ENCODE measurements at regions not wholly inside any gene's neighbourhood (a gene's known extent, or its start where the extent isn't known, plus 50 kb on each side); places are given as distances from the start of the nearest gene placed in this dataset.
A peak's percentile ranks its signal among the peaks of the same experiment; 100 is the strongest.

DNA sequence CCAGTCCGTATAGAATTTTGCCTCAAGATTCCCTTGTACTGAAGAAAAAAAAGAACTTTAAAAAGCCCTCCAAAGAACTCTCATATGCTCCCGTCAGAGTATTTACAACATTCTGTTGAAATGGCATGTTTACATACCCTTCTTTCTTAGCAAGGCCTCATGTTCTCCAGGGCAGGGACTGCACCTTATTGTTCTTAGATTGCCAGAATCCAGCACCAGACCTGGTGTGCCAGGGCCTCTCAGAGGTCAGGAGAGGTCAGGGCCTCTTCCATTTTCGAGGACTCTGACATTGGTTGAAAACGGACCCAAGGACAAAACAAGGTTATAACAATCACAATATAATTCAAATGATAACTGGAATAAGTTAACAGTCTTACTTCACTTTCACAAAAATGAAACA is 78.2 kb downstream of the TNP1 start:
- H3K9me3 ChIP-seq (ENCODE audit: control insufficient read depth, insufficient read depth, low read depth, low read length) = no peaks in the 10 kb centered on the region
- no peaks in the 10 kb centered on the region for H4K20me1 ChIP-seq (ENCODE audit: control insufficient read depth, extremely low read depth, insufficient read depth, low read length)
- no peaks in the 10 kb centered on the region for H3K36me3 ChIP-seq (ENCODE audit: control insufficient read depth, insufficient read depth, low read length)
- no peaks in the 10 kb centered on the region for H3K27me3 ChIP-seq (ENCODE audit: control insufficient read depth, insufficient read depth, low read length)
- no peak overlapping the region for H3K4me3 ChIP-seq (replicated peaks in 1 of 4; ENCODE audit: control extremely low read depth in 1 of 4, insufficient read depth in 1 of 4, low read depth in 3 of 4, low read length in 4 of 4)
- no peak overlapping the region for H3K4me2 ChIP-seq (ENCODE audit: extremely low read depth, insufficient read depth, low read length)
- H3K79me2 ChIP-seq (ENCODE audit: control insufficient read depth, insufficient read depth, low read length) = no peaks in the 10 kb centered on the region
- no peak overlapping the region for H3K27ac ChIP-seq (ENCODE audit: insufficient read depth, low read length)
- no peak for DNase-seq (ENCODE audit: low read depth in 2 of 2)
- no peaks in the 10 kb centered on the region for H3K4me1 ChIP-seq (ENCODE audit: control insufficient read depth, extremely low read depth, insufficient read depth, low read length)
- H3K9ac ChIP-seq (ENCODE audit: insufficient read depth, low read length) = no peak overlapping the region
- TF ChIP-seq EZH2 (IDR thresholded peaks at IDR 0.05; ENCODE audit: low read length, missing control alignments) = no peak
- TF ChIP-seq, protein P1, sequence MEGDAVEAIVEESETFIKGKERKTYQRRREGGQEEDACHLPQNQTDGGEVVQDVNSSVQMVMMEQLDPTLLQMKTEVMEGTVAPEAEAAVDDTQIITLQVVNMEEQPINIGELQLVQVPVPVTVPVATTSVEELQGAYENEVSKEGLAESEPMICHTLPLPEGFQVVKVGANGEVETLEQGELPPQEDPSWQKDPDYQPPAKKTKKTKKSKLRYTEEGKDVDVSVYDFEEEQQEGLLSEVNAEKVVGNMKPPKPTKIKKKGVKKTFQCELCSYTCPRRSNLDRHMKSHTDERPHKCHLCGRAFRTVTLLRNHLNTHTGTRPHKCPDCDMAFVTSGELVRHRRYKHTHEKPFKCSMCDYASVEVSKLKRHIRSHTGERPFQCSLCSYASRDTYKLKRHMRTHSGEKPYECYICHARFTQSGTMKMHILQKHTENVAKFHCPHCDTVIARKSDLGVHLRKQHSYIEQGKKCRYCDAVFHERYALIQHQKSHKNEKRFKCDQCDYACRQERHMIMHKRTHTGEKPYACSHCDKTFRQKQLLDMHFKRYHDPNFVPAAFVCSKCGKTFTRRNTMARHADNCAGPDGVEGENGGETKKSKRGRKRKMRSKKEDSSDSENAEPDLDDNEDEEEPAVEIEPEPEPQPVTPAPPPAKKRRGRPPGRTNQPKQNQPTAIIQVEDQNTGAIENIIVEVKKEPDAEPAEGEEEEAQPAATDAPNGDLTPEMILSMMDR (conservative IDR thresholded peaks at IDR 0.05 in 1 of 2, IDR thresholded peaks at IDR 0.05 in 1 of 2; ENCODE audit: low read depth in 1 of 2, low read length in 2 of 2) = no peak
- no peak overlapping the region for H2AFZ ChIP-seq (ENCODE audit: low read length)

DNA sequence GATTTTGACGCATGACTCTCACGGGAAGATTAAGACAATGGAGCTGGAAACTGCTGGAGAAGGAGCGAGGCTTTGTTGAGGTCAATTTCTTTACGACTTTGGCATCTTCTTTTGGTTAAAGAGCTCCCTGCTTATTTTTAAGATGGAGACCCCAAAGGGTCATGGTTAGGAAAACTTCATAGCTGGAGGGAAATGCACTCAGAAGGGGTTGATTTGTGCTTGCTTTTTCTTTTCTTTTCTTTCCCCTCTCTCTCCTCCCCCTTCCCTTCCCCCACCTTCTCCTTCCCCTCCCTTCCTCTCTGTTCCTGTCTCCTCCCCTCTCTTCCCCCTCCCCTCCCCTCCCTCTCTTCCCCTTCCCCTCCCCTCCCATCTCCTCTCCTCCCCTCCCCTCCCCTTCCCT is 79.0 kb downstream of the TNP1 start:
- TF ChIP-seq, protein P1 (conservative IDR thresholded peaks at IDR 0.05 in 1 of 2, IDR thresholded peaks at IDR 0.05 in 1 of 2; ENCODE audit: low read depth in 1 of 2, low read length in 2 of 2) = no peak
- no peak for TF ChIP-seq EZH2 (IDR thresholded peaks at IDR 0.05; ENCODE audit: low read length, missing control alignments)
- no peaks in the 10 kb centered on the region for H3K9me3 ChIP-seq (ENCODE audit: control insufficient read depth, insufficient read depth, low read depth, low read length)
- H3K4me2 ChIP-seq (ENCODE audit: extremely low read depth, insufficient read depth, low read length) = no peak overlapping the region
- DNase-seq (ENCODE audit: low read depth in 2 of 2) = no peak
- H3K79me2 ChIP-seq (ENCODE audit: control insufficient read depth, insufficient read depth, low read length) = no peaks in the 10 kb centered on the region
- no peaks in the 10 kb centered on the region for H4K20me1 ChIP-seq (ENCODE audit: control insufficient read depth, extremely low read depth, insufficient read depth, low read length)
- H3K4me3 ChIP-seq (replicated peaks in 1 of 4; ENCODE audit: control extremely low read depth in 1 of 4, insufficient read depth in 1 of 4, low read depth in 3 of 4, low read length in 4 of 4) = no peak overlapping the region
- no peaks in the 10 kb centered on the region for H3K36me3 ChIP-seq (ENCODE audit: control insufficient read depth, insufficient read depth, low read length)
- no peaks in the 10 kb centered on the region for H3K4me1 ChIP-seq (ENCODE audit: control insufficient read depth, extremely low read depth, insufficient read depth, low read length)
- no peak overlapping the region for H3K9ac ChIP-seq (ENCODE audit: insufficient read depth, low read length)
- H3K27me3 ChIP-seq (ENCODE audit: control insufficient read depth, insufficient read depth, low read length) = no peaks in the 10 kb centered on the region
- no peak overlapping the region for H3K27ac ChIP-seq (ENCODE audit: insufficient read depth, low read length)
- H2AFZ ChIP-seq (ENCODE audit: low read length) = no peak overlapping the region

GRCh38 chr2:216777637-216778273 is 82.1 kb downstream of the TNP1 start:
- Histone ChIP-seq H4K20me1 (ENCODE audit: control insufficient read depth, extremely low read depth, insufficient read depth, low read length) (no peaks in the 10 kb centered on the region), H3K9ac (ENCODE audit: insufficient read depth, low read length) (no peak overlapping the region), H3K4me2 (ENCODE audit: extremely low read depth, insufficient read depth, low read length) (no peak overlapping the region), H3K27me3 (ENCODE audit: control insufficient read depth, insufficient read depth, low read length) (no peaks in the 10 kb centered on the region), H3K36me3 (ENCODE audit: control insufficient read depth, insufficient read depth, low read length) (no peaks in the 10 kb centered on the region), H3K79me2 (ENCODE audit: control insufficient read depth, insufficient read depth, low read length) (no peaks in the 10 kb centered on the region), H3K4me1 (ENCODE audit: control insufficient read depth, extremely low read depth, insufficient read depth, low read length) (peaks cover 16% of the 10 kb centered on the region), H3K9me3 (ENCODE audit: control insufficient read depth, insufficient read depth, low read depth, low read length) (no peaks in the 10 kb centered on the region), H3K4me3 (replicated peaks in 1 of 4; ENCODE audit: control extremely low read depth in 1 of 4, insufficient read depth in 1 of 4, low read depth in 3 of 4, low read length in 4 of 4) (no peak overlapping the region), H2AFZ (ENCODE audit: low read length) (no peak overlapping the region), H3K27ac (ENCODE audit: insufficient read depth, low read length) (no peak overlapping the region)
- DNase-seq (ENCODE audit: low read depth in 2 of 2) = peak; percentile 30 to 49
- TF ChIP-seq, protein P1 (conservative IDR thresholded peaks at IDR 0.05 in 1 of 2, IDR thresholded peaks at IDR 0.05 in 1 of 2; ENCODE audit: low read depth in 1 of 2, low read length in 2 of 2) = peak; percentile 51 to 64
- TF ChIP-seq EZH2 (IDR thresholded peaks at IDR 0.05; ENCODE audit: low read length, missing control alignments) = no peak

Data from fibroblast of lung (primary cell).